K562 (cell line): ENCODE measurements at regions not wholly inside any gene's neighbourhood (a gene's known extent, or its start where the extent isn't known, plus 50 kb on each side); places are given as distances from the start of the nearest gene placed in this dataset.

Source experiments
- ATAC-seq: fragments of 200-7000 bp; cut with Tn5 transposase; 3 replicates; pipeline ENCODE4 v1.9.1; 2020; ENCODE audit warnings: moderate library complexity
- BruUV-seq: library from RNA; stranded (reverse); fragments of 400-500 nt; replicated peaks from 2 replicates; lab custom pipeline; 2021; lab: Mats Ljungman, UMichigan
- CTCF ChIA-PET: fragments of 300-600 bp; formaldehyde crosslinking; extraction: SDS; loops from one replicate; lab custom pipeline; 2021; ENCODE audit warnings: low intra/inter-chr PET ratio; lab: Yijun Ruan, JAX
- POLR2A ChIA-PET: fragments of 300-600, 350-650 bp; sonication (Branson Sonifier 250); formaldehyde crosslinking; extraction: SDS; loops from one replicate; lab custom pipeline; 2021; ENCODE audit warnings: antibody characterized with exemption, inconsistent platforms; lab: Yijun Ruan, JAX
- DNase-seq, 4 experiments: peaks; one replicate each; pipeline versions ENCODE4 v3.0.0 to v3.0.0-alpha.2; 2011 to 2018; ENCODE audit warnings: low spot score in 3 of 4, mixed read lengths in 3 of 4; ENCODE audit errors: extremely low read depth in 1 of 4
- FAIRE-seq: peaks from 2 replicates; lab custom pipeline; 2011; peaks lifted over from hg19 to GRCh38; lab: Jason Lieb, UNC
- H2AFZ ChIP-seq: 2 replicates; pipeline ENCODE4 v1.6.0; 2011; ENCODE audit warnings: low read depth, low read length, control low read depth, inconsistent platforms
- H3K27ac ChIP-seq: fragments of 200-600 bp; 3 replicates; pipeline ENCODE4 v1.8.0; 2011; ENCODE audit warnings: low read depth, mild to moderate bottlenecking, control low read depth, inconsistent platforms, low read length, moderate library complexity, mixed read lengths; ENCODE audit errors: extremely low read depth
- H3K27me3 ChIP-seq, 2 experiments: fragments of 300-600 bp in 1 of 2; 2 replicates in 1 of 2; 3 replicates in 1 of 2; pipeline versions ENCODE4 v1.6.0 to v1.8.0; 2011; ENCODE audit warnings: inconsistent platforms in 2 of 2, low read length in 2 of 2, mild to moderate bottlenecking in 1 of 2, mixed read lengths in 1 of 2, moderate library complexity in 1 of 2; ENCODE audit not compliant: control insufficient read depth in 2 of 2, insufficient read depth in 2 of 2
- H3K36me3 ChIP-seq: fragments of 300-600 bp; 3 replicates; pipeline ENCODE4 v1.8.0; 2011; ENCODE audit warnings: mild to moderate bottlenecking, low read length, inconsistent platforms; ENCODE audit not compliant: control insufficient read depth, insufficient read depth
- H3K4me1 ChIP-seq, 2 experiments: fragments of 200-600 bp in 1 of 2; replicated peaks in 1 of 2; 2 replicates in 1 of 2; 3 replicates in 1 of 2; pipeline versions ENCODE4 v1.5.1 to v1.8.0; 2011; ENCODE audit warnings: inconsistent platforms in 2 of 2, low read length in 2 of 2, mild to moderate bottlenecking in 1 of 2, mixed read lengths in 1 of 2, moderate library complexity in 1 of 2; ENCODE audit not compliant: control insufficient read depth in 2 of 2, insufficient read depth in 2 of 2
- H3K4me2 ChIP-seq: 2 replicates; pipeline ENCODE4 v1.6.1; 2011; ENCODE audit warnings: low read length, control low read depth, inconsistent platforms, mixed read lengths; ENCODE audit not compliant: insufficient read depth
- H3K4me3 ChIP-seq: fragments of 200-600 bp; sonication (generic), shearing (Covaris generic); 2 replicates; pipeline ENCODE4 v1.5.1; 2016; ENCODE audit warnings: control low read depth, inconsistent platforms
- H3K79me2 ChIP-seq: fragments of 200-600 bp; 3 replicates; pipeline ENCODE4 v1.8.0; 2011; ENCODE audit warnings: low read length, inconsistent platforms; ENCODE audit not compliant: control insufficient read depth, insufficient read depth
- H3K9ac ChIP-seq, 2 experiments: 2 replicates each; pipeline versions ENCODE4 v1.6.0 to v1.6.1; 2011; ENCODE audit warnings: low read depth in 2 of 2, low read length in 2 of 2, control low read depth in 1 of 2, inconsistent platforms in 1 of 2, mild to moderate bottlenecking in 1 of 2, mixed read lengths in 1 of 2; ENCODE audit not compliant: insufficient read depth in 1 of 2
- H3K9me1 ChIP-seq: one replicate; pipeline ENCODE4 v1.6.0; 2011; ENCODE audit warnings: inconsistent platforms, mild to moderate bottlenecking, low read length, moderate library complexity; ENCODE audit not compliant: control insufficient read depth, insufficient read depth
- H3K9me3 ChIP-seq: replicated peaks from 2 replicates; pipeline ENCODE4 v1.5.1; 2011; ENCODE audit warnings: low read depth, low read length, inconsistent platforms; ENCODE audit not compliant: control insufficient read depth, insufficient read depth
- H4K20me1 ChIP-seq: replicated peaks from 2 replicates; pipeline ENCODE4 v1.6.1; 2011; ENCODE audit warnings: low read length, inconsistent platforms, mixed read lengths; ENCODE audit not compliant: control insufficient read depth, insufficient read depth
- CBX1 ChIP-seq: sonication (generic); IDR thresholded peaks from 2 replicates; pipeline ENCODE4 v1.6.1; 2016; ENCODE audit warnings: antibody characterized with exemption, low read depth, mild to moderate bottlenecking
- DLX4 ChIP-seq: fragments of 250-450 bp; sonication (Bioruptor Pico); IDR thresholded peaks from 2 replicates; pipeline ENCODE4 v1.6.1; 2021; ENCODE audit warnings: mild to moderate bottlenecking
- E2F3 ChIP-seq: fragments of 250-450 bp; sonication (Bioruptor Pico); IDR thresholded peaks from 2 replicates; pipeline ENCODE4 v1.4.0; 2020; ENCODE audit warnings: mild to moderate bottlenecking
- EP400 ChIP-seq: fragments of 450-650 bp; IDR thresholded peaks from 2 replicates; pipeline ENCODE4 v1.6.1; 2017; ENCODE audit warnings: antibody characterized with exemption, mild to moderate bottlenecking, moderate library complexity
- MCM3 ChIP-seq: fragments of 450-650 bp; IDR thresholded peaks from 2 replicates; pipeline ENCODE4 v1.6.1; 2016
- MYC ChIP-seq, 2 experiments: fragments of 250-450 bp in 1 of 2; sonication (Bioruptor Pico) in 1 of 2; IDR thresholded peaks; 2 replicates each; pipeline versions ENCODE4 v1.5.1 to v1.6.1; 2012 to 2021; ENCODE audit warnings: low read depth in 2 of 2, borderline replicate concordance in 1 of 2, improper control_type of control experiment in 1 of 2, low read length in 1 of 2, mild to moderate bottlenecking in 1 of 2, moderate library complexity in 1 of 2
- NFIX ChIP-seq: fragments of 250-450 bp; sonication (Bioruptor Pico); IDR thresholded peaks from 2 replicates; pipeline ENCODE4 v1.4.0; 2020; ENCODE audit warnings: low read depth, mild to moderate bottlenecking, moderate library complexity
- POLR2B ChIP-seq: fragments of 450-650 bp; IDR thresholded peaks from 2 replicates; pipeline ENCODE4 v1.6.1; 2018; ENCODE audit warnings: low read depth; ENCODE audit not compliant: partially characterized antibody
- RCOR1 ChIP-seq, 2 experiments: IDR thresholded peaks; 2 replicates each; pipeline ENCODE4 v1.6.1; 2012; ENCODE audit warnings: low read depth in 2 of 2, low read length in 2 of 2, borderline replicate concordance in 1 of 2, improper control_type of control experiment in 1 of 2
- SMAD1 ChIP-seq: fragments of 150-350 bp; IDR thresholded peaks from 2 replicates; pipeline ENCODE4 v1.6.1; 2014; ENCODE audit warnings: low read length, low read depth; ENCODE audit not compliant: partially characterized antibody
- ZFP1 ChIP-seq: fragments of 450-650 bp; formaldehyde crosslinking; IDR thresholded peaks from 2 replicates; pipeline ENCODE4 v1.4.0; 2020; ENCODE audit warnings: mild to moderate bottlenecking, mixed read lengths
- ZNF696 ChIP-seq: fragments of 250-450 bp; sonication (Bioruptor Pico); conservative IDR thresholded peaks from 2 replicates; pipeline ENCODE4 v1.4.0; 2020; ENCODE audit warnings: mild to moderate bottlenecking, moderate library complexity
- ZZZ3 ChIP-seq: fragments of 450-650 bp; IDR thresholded peaks from 2 replicates; pipeline ENCODE4 v1.6.1; 2016; ENCODE audit warnings: antibody characterized with exemption, mild to moderate bottlenecking, moderate library complexity
- WGBS: fragments of 100-300 bp; shearing (Covaris generic); methylation state at CpG from one replicate; pipeline ENCODE4 v1.1.6; 2016; ENCODE audit warnings: low coverage, mixed read lengths; ENCODE audit not compliant: insufficient coverage; ENCODE audit errors: missing lambda C conversion rate; 5-methylcytosine and 5-hydroxymethylcytosine counted together
- in situ Hi-C: fragments of 300-500 bp; cut with MboI; formaldehyde crosslinking; loops from 4 replicates; pipeline ENCODE4 v1.15.0; 2018; ENCODE audit warnings: inconsistent platforms, mixed read lengths
- intact Hi-C: fragments of 100-400 bp; cut with micrococcal nuclease; formaldehyde crosslinking; loops from 2 replicates; pipeline ENCODE4 v1.14.2; 2022
- TF ChIP-seq, protein P1 (sequence below): fragments of 450-650 bp; IDR thresholded peaks from 2 replicates; pipeline ENCODE4 v1.6.1; 2016; ENCODE audit warnings: mild to moderate bottlenecking

DNA sequence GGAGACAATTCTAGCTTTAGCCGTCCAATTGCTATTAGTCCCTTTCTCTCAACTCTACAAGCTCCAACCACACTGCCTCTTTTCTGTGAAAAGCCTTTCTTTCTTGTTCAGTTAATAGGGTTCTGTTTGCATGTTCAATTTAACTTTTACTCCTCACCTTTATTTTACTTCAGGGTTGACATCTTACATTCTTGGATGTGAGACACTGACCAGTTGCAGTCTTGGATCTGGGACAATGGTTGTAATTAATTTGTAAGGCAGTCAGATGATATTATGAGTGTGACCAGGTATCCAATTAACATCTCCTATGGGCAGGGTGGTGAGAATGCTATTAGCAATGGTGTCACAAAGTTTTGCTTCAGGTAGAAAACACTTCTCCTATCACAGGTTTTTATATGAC, 774.5 kb downstream of the TLR4 start:
- no peaks in the 10 kb centered on the region for H3K9me1 ChIP-seq
- in situ Hi-C loops = no loop called here
- H3K9ac ChIP-seq = no peak overlapping the region
- CTCF ChIA-PET = no interaction called here
- 0% methylated on average over 1 of the region's 1 CpG for WGBS
- FAIRE-seq (no peak), ATAC-seq (no peak)
- no peak overlapping the region for H2AFZ ChIP-seq
- no peaks in the 10 kb centered on the region for H3K79me2 ChIP-seq
- no peaks in the 10 kb centered on the region for H3K4me1 ChIP-seq
- H3K27ac ChIP-seq = no peak overlapping the region
- H3K27me3 ChIP-seq = no peaks in the 10 kb centered on the region
- H3K4me2 ChIP-seq = no peak overlapping the region
- no peaks in the 10 kb centered on the region for H3K36me3 ChIP-seq
- no peak overlapping the region for H3K4me3 ChIP-seq
- H4K20me1 ChIP-seq = no peaks in the 10 kb centered on the region
- 0 out of 2 replicates have a peak, but pooled peaks cover 2% of the 10 kb centered on the region for H3K9me3 ChIP-seq
- POLR2A ChIA-PET = no interaction called here
- TF ChIP-seq RCOR1 (IDR thresholded peaks at IDR 0.05; ENCODE audit: borderline replicate concordance in 1 of 2, low read depth in 2 of 2, low read length in 2 of 2) (no peak), ZNF696 (CRISPR knock-in tag) (no peak), DLX4 (CRISPR knock-in tag) (no peak), ZFP1 (CRISPR knock-in tag) (no peak), NFIX (no peak)
- TF ChIP-seq, all 486 proteins: peak for 0
- intact Hi-C loops = no loop called here
- no TSS peak for BruUV-seq
- no peak for DNase-seq

DNA sequence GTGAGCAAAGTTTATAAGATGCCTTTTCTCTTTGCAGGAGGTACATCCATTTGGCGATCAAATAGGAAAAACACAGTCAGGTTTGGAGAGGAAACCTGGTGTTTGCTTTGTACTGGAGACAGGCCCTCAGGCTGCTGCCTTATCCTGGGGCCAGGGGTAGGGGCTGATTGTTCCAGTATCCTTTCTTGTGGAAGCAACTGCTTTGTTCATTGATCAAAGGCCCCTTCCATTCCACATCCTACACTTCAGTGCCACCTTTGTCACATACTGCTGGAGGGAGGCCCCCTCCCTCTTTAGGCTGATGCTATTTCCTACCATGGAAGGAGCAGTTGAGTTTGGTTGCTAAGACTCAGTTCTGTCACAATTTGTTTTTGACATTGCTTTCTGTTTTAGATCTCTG, 778.1 kb downstream of the TLR4 start:
- Histone ChIP-seq H3K36me3 (no peaks in the 10 kb centered on the region), H3K27me3 (no peaks in the 10 kb centered on the region), H3K4me1 (no peaks in the 10 kb centered on the region), H3K4me2 (no peak overlapping the region), H4K20me1 (no peaks in the 10 kb centered on the region), H2AFZ (no peak overlapping the region), H3K79me2 (no peaks in the 10 kb centered on the region), H3K4me3 (no peak overlapping the region), H3K9me1 (no peaks in the 10 kb centered on the region), H3K9me3 (0 out of 2 replicates have a peak, but pooled peaks cover 2% of the 10 kb centered on the region), H3K9ac (no peak overlapping the region), H3K27ac (no peak overlapping the region)
- intact Hi-C loops = no loop called here
- in situ Hi-C loops = no loop called here
- no TSS peak for BruUV-seq
- no peak for ATAC-seq
- 0% methylated on average over 1 of the region's 1 CpG for WGBS
- DNase-seq = no peak
- FAIRE-seq = no peak
- ChIA-PET CTCF (no interaction called here), POLR2A (no interaction called here)
- TF ChIP-seq E2F3 (CRISPR knock-in tag) = no peak
- TF ChIP-seq MCM3 = no peak
- no peak for TF ChIP-seq MYC (IDR thresholded peaks at IDR 0.05; ENCODE audit: low read depth, low read length)
- TF ChIP-seq MYC (CRISPR knock-in tag; IDR thresholded peaks at IDR 0.05; ENCODE audit: borderline replicate concordance, low read depth) = no peak
- TF ChIP-seq, protein P1, sequence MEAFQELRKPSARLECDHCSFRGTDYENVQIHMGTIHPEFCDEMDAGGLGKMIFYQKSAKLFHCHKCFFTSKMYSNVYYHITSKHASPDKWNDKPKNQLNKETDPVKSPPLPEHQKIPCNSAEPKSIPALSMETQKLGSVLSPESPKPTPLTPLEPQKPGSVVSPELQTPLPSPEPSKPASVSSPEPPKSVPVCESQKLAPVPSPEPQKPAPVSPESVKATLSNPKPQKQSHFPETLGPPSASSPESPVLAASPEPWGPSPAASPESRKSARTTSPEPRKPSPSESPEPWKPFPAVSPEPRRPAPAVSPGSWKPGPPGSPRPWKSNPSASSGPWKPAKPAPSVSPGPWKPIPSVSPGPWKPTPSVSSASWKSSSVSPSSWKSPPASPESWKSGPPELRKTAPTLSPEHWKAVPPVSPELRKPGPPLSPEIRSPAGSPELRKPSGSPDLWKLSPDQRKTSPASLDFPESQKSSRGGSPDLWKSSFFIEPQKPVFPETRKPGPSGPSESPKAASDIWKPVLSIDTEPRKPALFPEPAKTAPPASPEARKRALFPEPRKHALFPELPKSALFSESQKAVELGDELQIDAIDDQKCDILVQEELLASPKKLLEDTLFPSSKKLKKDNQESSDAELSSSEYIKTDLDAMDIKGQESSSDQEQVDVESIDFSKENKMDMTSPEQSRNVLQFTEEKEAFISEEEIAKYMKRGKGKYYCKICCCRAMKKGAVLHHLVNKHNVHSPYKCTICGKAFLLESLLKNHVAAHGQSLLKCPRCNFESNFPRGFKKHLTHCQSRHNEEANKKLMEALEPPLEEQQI = no peak
- no peak for TF ChIP-seq POLR2B
- no peak for TF ChIP-seq ZZZ3
- TF ChIP-seq SMAD1 = no peak
- TF ChIP-seq EP400 = no peak
- TF ChIP-seq CBX1 = no peak
